Neural progenitor cell (in vitro differentiated cells): ENCODE measurements at regions not wholly inside any gene's neighbourhood (a gene's known extent, or its start where the extent isn't known, plus 50 kb on each side); places are given as distances from the start of the nearest gene placed in this dataset.

Experiments
- DNase-seq: peaks from one replicate; pipeline ENCODE4 v3.0.0-alpha.2; 2016; ENCODE audit warnings: low spot score
- H2AFZ ChIP-seq: fragments of 200-600 bp; sonication (generic); replicated peaks from 2 replicates; pipeline ENCODE4 v1.6.1; 2016; ENCODE audit warnings: antibody characterized with exemption
- H3F3A ChIP-seq: fragments of 200-600 bp; sonication (generic); 2 replicates; pipeline ENCODE4 v1.6.1; 2016; ENCODE audit warnings: antibody characterized with exemption, low read depth
- H3K27ac ChIP-seq: fragments of 200-600 bp; sonication (generic); 2 replicates; pipeline ENCODE4 v1.5.1; 2016; ENCODE audit warnings: mild to moderate bottlenecking
- H3K27me3 ChIP-seq: fragments of 200-600 bp; sonication (generic); 2 replicates; pipeline ENCODE4 v1.6.1; 2016; ENCODE audit warnings: mild to moderate bottlenecking, moderate library complexity
- H3K36me3 ChIP-seq: fragments of 200-600 bp; sonication (generic); 2 replicates; pipeline ENCODE4 v1.5.1; 2016
- H3K4me1 ChIP-seq: fragments of 200-600 bp; sonication (generic); 2 replicates; pipeline ENCODE4 v1.6.1; 2016; ENCODE audit warnings: mixed run types
- H3K4me2 ChIP-seq: fragments of 200-600 bp; sonication (generic); 2 replicates; pipeline ENCODE4 v1.6.1; 2016
- H3K4me3 ChIP-seq: fragments of 200-600 bp; sonication (generic); 2 replicates; pipeline ENCODE4 v1.5.1; 2016
- H3K79me2 ChIP-seq: fragments of 200-600 bp; sonication (generic); 2 replicates; pipeline ENCODE4 v1.6.1; 2016; ENCODE audit warnings: low read depth
- H3K9ac ChIP-seq: fragments of 200-600 bp; sonication (generic); 2 replicates; pipeline ENCODE4 v1.6.1; 2016
- H3K9me3 ChIP-seq: fragments of 200-600 bp; sonication (generic); 2 replicates; pipeline ENCODE4 v1.5.1; 2016; ENCODE audit warnings: low read depth
- H4K20me1 ChIP-seq: fragments of 200-600 bp; sonication (generic); 2 replicates; pipeline ENCODE4 v1.6.1; 2016; ENCODE audit warnings: low read depth
- H3K27ac Mint-ChIP-seq: 3 replicates; pipeline ENCODE4 v1.8.0; 2021; ENCODE audit warnings: mixed read lengths
- H3K27me3 Mint-ChIP-seq: 2 replicates; pipeline ENCODE4 v1.8.0; 2022; ENCODE audit warnings: low read depth, mild to moderate bottlenecking, inconsistent platforms, moderate library complexity, mixed read lengths; ENCODE audit not compliant: insufficient read depth
- H3K36me3 Mint-ChIP-seq: 3 replicates; pipeline ENCODE4 v1.8.0; 2021; ENCODE audit warnings: mixed read lengths
- H3K4me1 Mint-ChIP-seq: 3 replicates; pipeline ENCODE4 v1.8.0; 2021; ENCODE audit warnings: mixed read lengths
- H3K4me3 Mint-ChIP-seq: 3 replicates; pipeline ENCODE4 v1.8.0; 2021; ENCODE audit warnings: mild to moderate bottlenecking, moderate library complexity, mixed read lengths
- H3K9me3 Mint-ChIP-seq: 3 replicates; pipeline ENCODE4 v1.8.0; 2020; ENCODE audit warnings: mixed read lengths
- CTCF ChIP-seq: fragments of 200-600 bp; sonication (generic); IDR thresholded peaks from 2 replicates; pipeline ENCODE4 v1.5.1; 2017; ENCODE audit warnings: antibody characterized with exemption, mild to moderate bottlenecking
- EZH2 ChIP-seq: fragments of 200-600 bp; sonication (generic); IDR thresholded peaks from 2 replicates; pipeline ENCODE4 v1.6.1; 2017; ENCODE audit warnings: antibody characterized with exemption, mild to moderate bottlenecking, moderate library complexity
- EZH2phosphoT487 ChIP-seq: fragments of 200-600 bp; sonication (generic); IDR thresholded peaks from 2 replicates; pipeline ENCODE4 v1.6.1; 2017; ENCODE audit warnings: antibody characterized with exemption

GRCh38 chr2:126208266-126208665, 447.7 kb upstream of the GYPC start:
- H3K4me1 ChIP-seq, result no peaks in the 10 kb centered on the region
- H3K4me2 ChIP-seq, result no peak overlapping the region
- DNase-seq, result no peak
- Mint-ChIP-seq H3K27me3 (no peaks in the 10 kb centered on the region), H3K9me3 (peaks cover 3% of the 10 kb centered on the region), H3K36me3 (no peaks in the 10 kb centered on the region), H3K4me1 (no peaks in the 10 kb centered on the region), H3K4me3 (no peak overlapping the region), H3K27ac (no peak overlapping the region)
- no peak overlapping the region for H3K4me3 ChIP-seq
- no peak overlapping the region for H3K9ac ChIP-seq
- no peaks in the 10 kb centered on the region for H3K79me2 ChIP-seq
- TF ChIP-seq CTCF, result no peak
- no peak for TF ChIP-seq EZH2
- TF ChIP-seq EZH2phosphoT487, result no peak
- peak overlapping the region; percentile 17 for H2AFZ ChIP-seq
- no peaks in the 10 kb centered on the region for H3K27me3 ChIP-seq
- H3F3A ChIP-seq, result no peaks in the 10 kb centered on the region
- no peaks in the 10 kb centered on the region for H4K20me1 ChIP-seq
- no peaks in the 10 kb centered on the region for H3K36me3 ChIP-seq
- no peak overlapping the region for H3K27ac ChIP-seq
- no peaks in the 10 kb centered on the region for H3K9me3 ChIP-seq

GRCh38 chr2:126212735-126213134, 443.2 kb upstream of the GYPC start:
- no peaks in the 10 kb centered on the region for H3K27me3 Mint-ChIP-seq
- H3K4me1 Mint-ChIP-seq, result peaks cover under 1% of the 10 kb centered on the region

DNA sequence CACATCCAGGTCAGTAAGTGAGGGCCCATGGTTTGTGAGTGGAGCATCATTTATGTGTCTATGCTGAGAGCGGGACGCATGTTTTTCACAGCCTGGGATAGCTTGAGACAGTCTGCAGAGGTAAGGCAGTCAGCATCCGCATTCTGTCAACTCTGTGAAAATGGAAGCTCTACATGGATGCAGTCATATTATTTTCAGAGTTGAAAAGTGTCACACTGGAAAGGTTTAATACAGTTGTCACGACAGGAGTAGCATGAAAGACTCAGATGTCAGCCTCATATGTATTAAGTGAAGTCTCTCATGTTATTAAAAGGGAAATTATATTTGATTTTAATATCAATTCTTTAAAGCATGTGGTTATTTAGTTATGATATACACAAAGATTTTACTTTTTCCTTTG, 436.9 kb upstream of the GYPC start:
- H3K27ac Mint-ChIP-seq, result no peak overlapping the region

More at GRCh38 chr2:126212735-126213134, 443.2 kb upstream of the GYPC start:
- no peak for DNase-seq
- Histone ChIP-seq H3K4me1 (no peaks in the 10 kb centered on the region), H3K4me2 (no peak overlapping the region), H4K20me1 (no peaks in the 10 kb centered on the region), H3K27ac (no peak overlapping the region), H3K79me2 (no peaks in the 10 kb centered on the region), H2AFZ (no peak overlapping the region), H3F3A (no peaks in the 10 kb centered on the region), H3K27me3 (no peaks in the 10 kb centered on the region), H3K4me3 (no peak overlapping the region), H3K9ac (no peak overlapping the region), H3K9me3 (no peaks in the 10 kb centered on the region), H3K36me3 (no peaks in the 10 kb centered on the region)
- Mint-ChIP-seq H3K36me3 (no peaks in the 10 kb centered on the region), H3K4me3 (no peak overlapping the region), H3K9me3 (no peaks in the 10 kb centered on the region), H3K27ac (no peak overlapping the region)
- TF ChIP-seq EZH2 (no peak), EZH2phosphoT487 (no peak), CTCF (no peak)

More for the DNA sequence above, 436.9 kb upstream of the GYPC start:
- peaks cover 8% of the 10 kb centered on the region for H3K4me1 Mint-ChIP-seq
- no peak overlapping the region for H3K4me3 ChIP-seq
- no peaks in the 10 kb centered on the region for H3K4me1 ChIP-seq
- no peaks in the 10 kb centered on the region for H3K36me3 ChIP-seq
- H3K36me3 Mint-ChIP-seq, result no peaks in the 10 kb centered on the region
- no peaks in the 10 kb centered on the region for H3F3A ChIP-seq
- H3K9me3 Mint-ChIP-seq, result peaks cover 3% of the 10 kb centered on the region
- no peak overlapping the region for H3K4me2 ChIP-seq
- no peaks in the 10 kb centered on the region for H3K9me3 ChIP-seq
- no peak overlapping the region for H3K4me3 Mint-ChIP-seq
- no peak overlapping the region for H2AFZ ChIP-seq
- H3K27me3 Mint-ChIP-seq, result peaks cover 2% of the 10 kb centered on the region
- no peak overlapping the region for H3K27ac ChIP-seq
- TF ChIP-seq CTCF (no peak), EZH2phosphoT487 (no peak)
- no peak overlapping the region for H3K9ac ChIP-seq
- DNase-seq, result no peak
- no peaks in the 10 kb centered on the region for H3K27me3 ChIP-seq
- no peaks in the 10 kb centered on the region for H4K20me1 ChIP-seq
- H3K79me2 ChIP-seq, result no peaks in the 10 kb centered on the region
